ENCODE measurements at regions not wholly inside any gene's neighbourhood (a gene's known extent, or its start where the extent isn't known, plus 50 kb on each side); places are given as distances from the start of the nearest gene placed in this dataset.

DNA sequence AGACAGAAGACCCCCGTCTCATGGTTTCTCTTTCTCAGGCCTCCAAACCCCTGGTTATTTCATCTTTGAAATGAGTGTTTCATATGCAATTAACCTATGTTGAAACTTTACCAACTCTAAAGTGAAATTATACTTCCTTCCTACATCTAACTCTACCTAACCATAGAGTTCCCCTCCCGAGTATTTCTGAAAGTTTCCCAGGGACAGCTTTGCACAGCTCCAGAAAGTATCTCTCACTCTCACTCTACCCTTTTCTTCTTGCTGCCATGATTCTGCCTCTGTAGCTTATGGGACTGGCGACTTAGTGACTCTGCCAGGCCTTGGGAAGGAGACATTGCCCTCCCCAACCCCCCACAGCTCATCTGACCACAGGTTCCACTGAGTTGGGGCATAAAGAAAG lies 107.9 kb downstream of the B3GNT2 start:
- H3K79me1 ChIP-seq (ENCODE audit: low read length) = no peaks in the 10 kb centered on the region
- no peak overlapping the region for H4K5ac ChIP-seq (ENCODE audit: low read length)
- no peak overlapping the region for H3K23ac ChIP-seq (ENCODE audit: low read length)
- H3K9ac ChIP-seq (ENCODE audit: low read length) = no peak overlapping the region
- H3K56ac ChIP-seq (ENCODE audit: low read length) = peak overlapping the region; percentile 4
- H3K36me3 ChIP-seq (ENCODE audit: control insufficient read depth, insufficient read depth, low read length) = no peaks in the 10 kb centered on the region
- H3K27me3 ChIP-seq (ENCODE audit: insufficient read depth, low read length, poor library complexity) = no peaks in the 10 kb centered on the region
- no peak overlapping the region for H4K8ac ChIP-seq (ENCODE audit: low read depth, low read length)
- peak overlapping the region; percentile 4 for H2BK120ac ChIP-seq (ENCODE audit: low read depth, low read length)
- no peak overlapping the region for H3K4me2 ChIP-seq (ENCODE audit: low read length)
- no CpG with 5 or more reads among the region's 3 CpGs for WGBS (ENCODE audit: extremely low coverage, insufficient coverage, low lambda C conversion rate)
- DNase-seq = no peak
- peak overlapping the region; percentile 61 for H3K4ac ChIP-seq (ENCODE audit: low read depth, low read length)
- H3K18ac ChIP-seq (ENCODE audit: low read length) = peak overlapping the region; percentile 41
- H2AK5ac ChIP-seq (ENCODE audit: low read length) = peak overlapping the region; percentile 34
- no peak overlapping the region for H2BK5ac ChIP-seq (ENCODE audit: low read length)
- H3K4me1 ChIP-seq (ENCODE audit: control insufficient read depth, low read depth, low read length) = peaks cover 28% of the 10 kb centered on the region
- no peaks in the 10 kb centered on the region for H3K79me2 ChIP-seq (ENCODE audit: control insufficient read depth, insufficient read depth, low read length)
- H3K27ac ChIP-seq (ENCODE audit: low read depth, low read length) = peak overlapping the region; percentile 10
- no peak overlapping the region for H3K4me3 ChIP-seq (ENCODE audit: low read length)
- peak overlapping the region; percentile 48 for H2BK15ac ChIP-seq (replicated peaks; ENCODE audit: low read depth)

DNA sequence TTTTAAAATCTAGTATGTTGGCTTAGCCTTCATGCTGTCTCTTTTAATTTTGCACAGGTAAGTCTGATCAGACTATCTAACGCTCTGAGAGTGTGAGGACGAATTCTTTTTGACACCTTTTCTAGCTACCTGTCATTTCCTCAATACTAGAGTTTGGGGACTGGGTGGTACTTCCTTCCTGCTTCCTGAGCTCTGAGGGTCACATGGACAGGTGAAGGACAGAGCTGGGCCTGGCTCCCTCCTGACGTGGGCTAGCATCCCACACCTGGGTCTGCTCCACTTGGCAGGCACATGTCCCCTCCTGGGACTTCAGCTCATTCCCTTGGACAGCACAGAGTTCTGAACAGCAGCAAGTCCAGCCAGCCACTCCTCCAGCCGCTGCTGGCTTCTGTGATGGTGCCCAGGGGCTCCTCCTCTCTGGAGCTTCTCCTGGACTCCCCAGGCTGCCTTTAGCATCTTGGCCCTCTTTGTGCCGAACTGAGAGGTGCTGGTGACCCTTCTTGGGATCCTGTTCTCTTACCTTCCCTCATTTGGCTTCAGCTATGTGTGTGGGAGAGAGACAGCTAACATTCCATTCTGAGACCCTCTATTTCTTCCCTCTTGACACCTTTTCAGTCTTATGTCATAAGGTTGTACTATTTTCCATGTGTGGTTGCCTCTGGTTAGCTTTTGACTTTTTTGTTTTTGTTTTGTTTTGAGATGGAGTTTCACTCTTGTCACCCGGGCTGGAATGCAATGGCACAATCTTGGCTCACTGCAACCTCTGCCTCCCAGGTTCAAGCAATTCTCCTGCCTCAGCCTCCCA lies 106.9 kb downstream of the B3GNT2 start:
- Histone ChIP-seq H3K56ac (ENCODE audit: low read length) (peak overlapping the region; percentile 30), H3K4me3 (ENCODE audit: low read length) (no peak overlapping the region), H3K4ac (ENCODE audit: low read depth, low read length) (peak overlapping the region; percentile 26), H3K79me1 (ENCODE audit: low read length) (no peaks in the 10 kb centered on the region), H3K27me3 (ENCODE audit: insufficient read depth, low read length, poor library complexity) (no peaks in the 10 kb centered on the region), H2AK5ac (ENCODE audit: low read length) (peak overlapping the region; percentile 3), H2BK120ac (ENCODE audit: low read depth, low read length) (no peak overlapping the region), H4K8ac (ENCODE audit: low read depth, low read length) (no peak overlapping the region), H3K18ac (ENCODE audit: low read length) (peak overlapping the region; percentile 1), H2BK5ac (ENCODE audit: low read length) (no peak overlapping the region), H2BK15ac (replicated peaks; ENCODE audit: low read depth) (no peak overlapping the region), H3K27ac (ENCODE audit: low read depth, low read length) (no peak overlapping the region), H3K79me2 (ENCODE audit: control insufficient read depth, insufficient read depth, low read length) (no peaks in the 10 kb centered on the region), H3K9ac (ENCODE audit: low read length) (no peak overlapping the region), H3K36me3 (ENCODE audit: control insufficient read depth, insufficient read depth, low read length) (no peaks in the 10 kb centered on the region), H3K4me2 (ENCODE audit: low read length) (no peak overlapping the region), H3K4me1 (ENCODE audit: control insufficient read depth, low read depth, low read length) (peaks cover 23% of the 10 kb centered on the region), H4K5ac (ENCODE audit: low read length) (no peak overlapping the region), H3K23ac (ENCODE audit: low read length) (no peak overlapping the region)
- no CpG with 5 or more reads among the region's 6 CpGs for WGBS (ENCODE audit: extremely low coverage, insufficient coverage, low lambda C conversion rate)
- DNase-seq = no peak

DNA sequence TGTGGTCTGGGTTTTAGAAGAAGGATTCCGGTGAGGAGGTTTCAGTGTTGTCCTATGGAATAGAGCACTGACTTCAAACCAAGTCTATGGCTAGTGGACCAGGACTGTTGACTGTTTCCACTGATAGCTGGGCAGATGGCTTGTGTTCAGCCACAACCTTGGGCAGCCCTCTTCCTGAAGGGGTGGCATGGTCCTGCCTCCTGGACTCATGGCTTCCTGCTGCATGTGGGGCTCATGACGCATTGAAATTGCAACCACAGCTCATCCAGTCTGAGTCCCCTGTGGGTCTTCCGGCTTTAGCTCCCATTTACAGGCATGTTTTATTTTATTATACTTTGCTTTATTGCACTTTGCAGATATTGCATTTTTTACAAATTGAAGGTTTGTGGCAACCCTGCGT lies 105.0 kb downstream of the B3GNT2 start:
- Histone ChIP-seq H2BK15ac (replicated peaks; ENCODE audit: low read depth) (no peak overlapping the region), H3K4me3 (ENCODE audit: low read length) (no peak overlapping the region), H3K23ac (ENCODE audit: low read length) (no peak overlapping the region), H2BK5ac (ENCODE audit: low read length) (no peak overlapping the region), H3K79me1 (ENCODE audit: low read length) (no peaks in the 10 kb centered on the region), H3K56ac (ENCODE audit: low read length) (no peak overlapping the region), H4K5ac (ENCODE audit: low read length) (no peak overlapping the region), H2BK120ac (ENCODE audit: low read depth, low read length) (no peak overlapping the region), H3K79me2 (ENCODE audit: control insufficient read depth, insufficient read depth, low read length) (no peaks in the 10 kb centered on the region), H3K27me3 (ENCODE audit: insufficient read depth, low read length, poor library complexity) (no peaks in the 10 kb centered on the region), H4K8ac (ENCODE audit: low read depth, low read length) (no peak overlapping the region), H3K4me2 (ENCODE audit: low read length) (no peak overlapping the region), H3K36me3 (ENCODE audit: control insufficient read depth, insufficient read depth, low read length) (no peaks in the 10 kb centered on the region), H3K18ac (ENCODE audit: low read length) (no peak overlapping the region), H2AK5ac (ENCODE audit: low read length) (no peak overlapping the region), H3K4me1 (ENCODE audit: control insufficient read depth, low read depth, low read length) (peaks cover 20% of the 10 kb centered on the region), H3K27ac (ENCODE audit: low read depth, low read length) (no peak overlapping the region), H3K9ac (ENCODE audit: low read length) (no peak overlapping the region), H3K4ac (ENCODE audit: low read depth, low read length) (no peak overlapping the region)
- WGBS (ENCODE audit: extremely low coverage, insufficient coverage, low lambda C conversion rate) = no CpG with 5 or more reads among the region's 4 CpGs
- no peak for DNase-seq

DNA sequence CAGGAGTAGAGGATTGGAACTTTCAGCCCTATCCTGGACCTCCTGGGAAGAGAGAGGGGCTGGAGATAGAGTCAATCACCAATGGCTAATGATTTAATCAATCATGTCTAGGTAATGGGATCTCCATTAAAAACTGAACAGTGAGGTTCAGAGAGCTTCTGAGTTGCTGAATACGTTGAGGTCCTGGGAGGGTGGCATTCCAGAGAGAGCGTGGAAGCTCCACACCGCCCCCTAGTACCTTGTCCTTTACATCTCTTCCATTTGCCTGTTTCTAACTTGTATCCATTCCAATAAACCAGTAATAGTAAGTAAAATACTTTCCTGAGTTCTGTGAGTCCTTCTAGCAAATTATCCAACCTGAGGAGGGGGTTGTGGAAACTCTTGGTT lies 101.7 kb downstream of the B3GNT2 start:
- H3K27me3 ChIP-seq (ENCODE audit: insufficient read depth, low read length, poor library complexity) = no peaks in the 10 kb centered on the region
- H4K8ac ChIP-seq (ENCODE audit: low read depth, low read length) = no peak overlapping the region
- H3K18ac ChIP-seq (ENCODE audit: low read length) = peak overlapping the region; percentile 69
- H3K4me1 ChIP-seq (ENCODE audit: control insufficient read depth, low read depth, low read length) = peaks cover 13% of the 10 kb centered on the region
- H3K56ac ChIP-seq (ENCODE audit: low read length) = no peak overlapping the region
- no peak overlapping the region for H3K23ac ChIP-seq (ENCODE audit: low read length)
- no peak overlapping the region for H3K4me3 ChIP-seq (ENCODE audit: low read length)
- no CpG with 5 or more reads among the region's 3 CpGs for WGBS (ENCODE audit: extremely low coverage, insufficient coverage, low lambda C conversion rate)
- H3K27ac ChIP-seq (ENCODE audit: low read depth, low read length) = peak overlapping the region; percentile 8
- H2BK120ac ChIP-seq (ENCODE audit: low read depth, low read length) = no peak overlapping the region
- H3K79me2 ChIP-seq (ENCODE audit: control insufficient read depth, insufficient read depth, low read length) = no peaks in the 10 kb centered on the region
- no peaks in the 10 kb centered on the region for H3K36me3 ChIP-seq (ENCODE audit: control insufficient read depth, insufficient read depth, low read length)
- H2AK5ac ChIP-seq (ENCODE audit: low read length) = no peak overlapping the region
- H3K79me1 ChIP-seq (ENCODE audit: low read length) = no peaks in the 10 kb centered on the region
- DNase-seq = peak; percentile 66
- no peak overlapping the region for H2BK5ac ChIP-seq (ENCODE audit: low read length)
- H3K4ac ChIP-seq (ENCODE audit: low read depth, low read length) = no peak overlapping the region
- H3K4me2 ChIP-seq (ENCODE audit: low read length) = no peak overlapping the region
- H2BK15ac ChIP-seq (replicated peaks; ENCODE audit: low read depth) = no peak overlapping the region
- peak overlapping the region; percentile 37 for H4K5ac ChIP-seq (ENCODE audit: low read length)
- H3K9ac ChIP-seq (ENCODE audit: low read length) = no peak overlapping the region

DNA sequence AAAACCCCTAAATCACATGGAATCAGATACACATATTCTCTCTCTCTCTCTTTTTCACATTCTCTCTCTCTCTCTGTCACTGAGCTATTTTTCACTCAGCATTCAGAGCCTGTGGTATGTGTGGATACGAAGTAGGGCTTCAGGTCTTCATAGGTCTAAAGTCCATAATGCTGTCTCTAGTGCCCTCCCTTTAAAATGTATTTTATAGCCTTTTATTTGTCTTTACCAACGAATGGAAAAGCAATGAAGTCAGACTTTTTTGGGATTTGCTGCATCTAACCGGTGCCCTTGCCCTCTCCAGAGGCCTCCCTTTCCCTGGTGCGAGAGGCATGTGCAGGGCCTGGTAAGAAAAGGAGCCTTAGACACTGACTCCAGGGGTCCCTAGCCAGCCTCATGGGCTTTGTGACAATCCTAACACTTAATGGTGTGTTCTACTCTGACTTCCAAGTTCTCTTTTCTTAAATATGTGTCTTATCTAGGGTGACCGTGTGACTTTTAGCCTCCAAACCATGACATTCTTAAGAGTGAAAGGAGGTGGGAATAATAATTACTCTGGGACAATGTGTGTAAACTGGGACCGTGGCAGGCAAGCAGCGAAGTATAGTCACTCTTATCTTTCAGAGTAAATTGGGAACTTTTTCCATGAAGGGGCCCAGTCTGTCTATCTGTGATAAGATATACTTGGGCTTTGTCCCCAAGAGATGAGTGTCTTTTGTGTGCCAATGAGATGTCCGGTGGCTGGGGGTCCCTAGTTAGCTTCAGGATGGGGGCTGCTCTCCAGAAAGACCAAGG lies 101.1 kb downstream of the B3GNT2 start:
- Histone ChIP-seq H3K4me3 (ENCODE audit: low read length) (no peak overlapping the region), H3K36me3 (ENCODE audit: control insufficient read depth, insufficient read depth, low read length) (no peaks in the 10 kb centered on the region), H3K9ac (ENCODE audit: low read length) (no peak overlapping the region), H4K5ac (ENCODE audit: low read length) (no peak overlapping the region), H3K4me1 (ENCODE audit: control insufficient read depth, low read depth, low read length) (peaks cover 13% of the 10 kb centered on the region), H3K4me2 (ENCODE audit: low read length) (no peak overlapping the region), H3K56ac (ENCODE audit: low read length) (peak overlapping the region; percentile 66), H3K79me2 (ENCODE audit: control insufficient read depth, insufficient read depth, low read length) (no peaks in the 10 kb centered on the region), H2AK5ac (ENCODE audit: low read length) (peak overlapping the region; percentile 79), H3K18ac (ENCODE audit: low read length) (peak overlapping the region; percentile 69), H3K27ac (ENCODE audit: low read depth, low read length) (peak overlapping the region; percentile 39), H3K27me3 (ENCODE audit: insufficient read depth, low read length, poor library complexity) (no peaks in the 10 kb centered on the region), H2BK15ac (replicated peaks; ENCODE audit: low read depth) (no peak overlapping the region), H3K4ac (ENCODE audit: low read depth, low read length) (peak overlapping the region; percentile 9), H2BK120ac (ENCODE audit: low read depth, low read length) (no peak overlapping the region), H3K79me1 (ENCODE audit: low read length) (no peaks in the 10 kb centered on the region), H3K23ac (ENCODE audit: low read length) (no peak overlapping the region), H4K8ac (ENCODE audit: low read depth, low read length) (no peak overlapping the region), H2BK5ac (ENCODE audit: low read length) (peak overlapping the region; percentile 23)
- no CpG with 5 or more reads among the region's 8 CpGs for WGBS (ENCODE audit: extremely low coverage, insufficient coverage, low lambda C conversion rate)
- peak; percentile 69 for DNase-seq
